ENCODE measurements at regions not wholly inside any gene's neighbourhood (a gene's known extent, or its start where the extent isn't known, plus 50 kb on each side); places are given as distances from the start of the nearest gene placed in this dataset.
A peak's percentile ranks its signal among the peaks of the same experiment; 100 is the strongest.

- DNase-seq, result no peak
Measured at GRCh38 chr5:92594031-92594430, 987.0 kb downstream of the NR2F1-AS1 start.

GRCh38 chr5:92588876-92589275 is 992.1 kb downstream of the NR2F1-AS1 start:
- DNase-seq, result no peak

- DNase-seq, result no peak
Measured at GRCh38 chr5:92581690-92582089, 999.3 kb downstream of the NR2F1-AS1 start.

GRCh38 chr5:92581249-92581648 is 999.8 kb downstream of the NR2F1-AS1 start:
- no peak for DNase-seq

- DNase-seq, result no peak
Measured at GRCh38 chr5:92580814-92581213, 1000.2 kb downstream of the NR2F1-AS1 start.

- DNase-seq, result no peak
Measured at GRCh38 chr5:92574023-92574422, 1007.0 kb downstream of the NR2F1-AS1 start.

- no peak for DNase-seq
Measured at GRCh38 chr5:92568522-92568921, 1012.5 kb downstream of the NR2F1-AS1 start.

GRCh38 chr5:92567831-92568450 is 1013.1 kb downstream of the NR2F1-AS1 start:
- no peak for DNase-seq

GRCh38 chr5:92566113-92566786 is 1014.8 kb downstream of the NR2F1-AS1 start:
- no peak for DNase-seq

GRCh38 chr5:92565673-92566072 is 1015.3 kb downstream of the NR2F1-AS1 start:
- DNase-seq, result no peak

GRCh38 chr5:92562065-92562464 is 1019.0 kb downstream of the NR2F1-AS1 start:
- no peak for DNase-seq

GRCh38 chr5:92561411-92561959 is 1019.5 kb downstream of the NR2F1-AS1 start:
- no peak for DNase-seq

- peak in 1 of 2 experiments; percentile 5 for DNase-seq
Measured at GRCh38 chr5:92560698-92561401, 1020.2 kb downstream of the NR2F1-AS1 start.

GRCh38 chr5:92559781-92560180 is 1021.2 kb downstream of the NR2F1-AS1 start:
- DNase-seq, result no peak

GRCh38 chr5:92559331-92559730 is 1021.7 kb downstream of the NR2F1-AS1 start:
- no peak for DNase-seq

GRCh38 chr5:92556747-92557146 is 1024.3 kb downstream of the NR2F1-AS1 start:
- no peak for DNase-seq

GRCh38 chr5:92554447-92555085 is 1026.5 kb downstream of the NR2F1-AS1 start:
- no peak for DNase-seq

- DNase-seq, result no peak
Measured at GRCh38 chr5:92553326-92553725, 1027.7 kb downstream of the NR2F1-AS1 start.

- peak; percentile 3 to 23 for DNase-seq
Measured at GRCh38 chr5:92552206-92553160, 1028.5 kb downstream of the NR2F1-AS1 start.

GRCh38 chr5:92548346-92548745 is 1032.7 kb downstream of the NR2F1-AS1 start:
- DNase-seq, result no peak

- DNase-seq, result no peak
Measured at GRCh38 chr5:92544596-92544995, 1036.4 kb downstream of the NR2F1-AS1 start.

- no peak for DNase-seq
Measured at GRCh38 chr5:92544036-92544435, 1037.0 kb downstream of the NR2F1-AS1 start.
